ENCODE measurements at regions not wholly inside any gene's neighbourhood (a gene's known extent, or its start where the extent isn't known, plus 50 kb on each side); places are given as distances from the start of the nearest gene placed in this dataset.

DNA sequence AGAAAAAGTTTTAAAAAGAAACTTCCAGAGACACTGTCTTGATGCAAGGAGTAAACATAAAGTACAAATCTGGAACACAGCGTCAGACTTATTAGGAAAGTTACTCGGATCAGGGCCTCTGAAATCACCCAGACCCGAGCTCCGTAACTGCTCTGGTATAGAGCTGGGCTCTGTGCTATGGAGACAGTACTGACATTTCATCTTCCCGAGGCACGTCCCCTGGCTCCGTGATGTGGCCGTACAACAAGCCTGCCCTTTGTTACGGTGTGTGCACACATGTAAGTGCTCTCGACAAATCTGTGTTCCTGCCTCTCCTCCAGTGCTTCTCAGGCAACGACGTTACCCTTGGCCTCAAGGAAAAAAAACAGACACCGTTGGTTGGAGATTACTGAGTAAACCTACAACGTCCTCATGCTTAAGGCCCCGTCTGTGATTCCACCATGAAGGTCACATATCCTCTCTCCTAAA is 107.0 kb upstream of the IRF2BP2 start:
- Mint-ChIP-seq H3K27ac (no peak overlapping the region), H3K9me3 (no peaks in the 10 kb centered on the region), H3K4me1 (no peaks in the 10 kb centered on the region), H3K27me3 (ENCODE audit: low read depth in 2 of 2) (peaks cover 0 to 3% of the 10 kb centered on the region in 2 donors), H3K4me3 (no peak overlapping the region), H3K36me3 (no peaks in the 10 kb centered on the region)
- no peaks in the 10 kb centered on the region for H3K9me3 ChIP-seq (ENCODE audit: control insufficient read depth, insufficient read depth, low read length)
- intact Hi-C loops (cut with micrococcal nuclease) = no loop called here
- no peak overlapping the region for H3K27ac ChIP-seq (ENCODE audit: low read length)
- no peak overlapping the region for H3K4me3 ChIP-seq (ENCODE audit: low read length)
- TF ChIP-seq CTCF (IDR thresholded peaks at IDR 0.05) = no peak
- no peaks in the 10 kb centered on the region for H3K36me3 ChIP-seq (ENCODE audit: control insufficient read depth, insufficient read depth, low read length)
- WGBS (ENCODE audit: insufficient coverage) = 82% methylated on average over 14 of the region's 15 CpGs
- ATAC-seq (no peak), DNase-seq (no peak)
- no peaks in the 10 kb centered on the region for H3K27me3 ChIP-seq (ENCODE audit: control insufficient read depth, insufficient read depth, low read length)
- H3K4me1 ChIP-seq (ENCODE audit: control insufficient read depth, insufficient read depth, low read length) = peaks cover under 1% of the 10 kb centered on the region

DNA sequence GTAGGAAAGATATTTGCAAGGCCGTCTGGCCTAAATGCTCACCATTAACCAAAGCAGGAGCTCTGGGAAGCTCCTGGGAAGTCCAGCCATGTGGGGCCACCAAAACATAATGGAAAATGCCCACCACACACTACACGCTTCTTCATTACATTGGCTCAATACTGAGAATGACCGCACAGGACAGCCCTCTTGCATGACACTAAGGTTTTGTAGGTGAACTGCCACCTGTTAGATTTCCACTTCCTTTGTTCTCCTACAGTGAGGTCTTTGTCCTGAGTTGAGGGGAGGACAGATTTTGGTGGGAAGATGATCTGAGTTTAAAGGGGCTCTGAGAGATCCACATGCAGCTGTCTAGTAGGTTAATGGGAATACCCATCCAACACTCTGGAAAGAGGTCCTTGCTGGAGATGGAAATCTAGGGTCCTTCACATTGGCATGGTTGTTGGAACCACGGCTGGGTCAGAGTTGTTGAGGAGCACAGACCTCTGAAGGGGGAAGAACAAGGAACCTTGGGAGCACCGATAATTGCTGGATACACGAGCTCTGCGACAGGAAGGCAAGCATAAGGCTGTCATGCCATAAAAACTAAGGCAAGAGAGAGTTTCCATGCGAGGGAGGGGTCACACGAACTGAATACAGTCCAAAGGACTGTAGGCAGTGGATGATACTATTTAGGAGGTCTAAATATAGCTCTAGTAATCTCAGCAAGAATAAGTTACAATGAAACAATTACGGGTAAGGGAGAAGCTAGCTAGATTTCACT is 105.5 kb upstream of the IRF2BP2 start:
- H3K27ac Mint-ChIP-seq = no peak overlapping the region
- intact Hi-C loops (cut with micrococcal nuclease) = no loop called here
- H3K4me3 ChIP-seq (ENCODE audit: low read length) = no peak overlapping the region
- H3K27ac ChIP-seq (ENCODE audit: low read length) = no peak overlapping the region
- H3K36me3 ChIP-seq (ENCODE audit: control insufficient read depth, insufficient read depth, low read length) = no peaks in the 10 kb centered on the region
- H3K4me1 ChIP-seq (ENCODE audit: control insufficient read depth, insufficient read depth, low read length) = no peaks in the 10 kb centered on the region
- H3K27me3 ChIP-seq (ENCODE audit: control insufficient read depth, insufficient read depth, low read length) = no peaks in the 10 kb centered on the region
- 92% methylated on average over 10 of the region's 10 CpGs for WGBS (ENCODE audit: insufficient coverage)
- H3K36me3 Mint-ChIP-seq = no peaks in the 10 kb centered on the region
- no peak overlapping the region for H3K4me3 Mint-ChIP-seq
- no peak for TF ChIP-seq CTCF (IDR thresholded peaks at IDR 0.05)
- no peak for ATAC-seq
- DNase-seq = no peak
- no peaks in the 10 kb centered on the region for H3K9me3 Mint-ChIP-seq
- H3K4me1 Mint-ChIP-seq = no peaks in the 10 kb centered on the region
- no peaks in the 10 kb centered on the region for H3K9me3 ChIP-seq (ENCODE audit: control insufficient read depth, insufficient read depth, low read length)
- H3K27me3 Mint-ChIP-seq (ENCODE audit: low read depth in 2 of 2) = peaks cover 0 to 3% of the 10 kb centered on the region in 2 donors

- no peaks in the 10 kb centered on the region for H3K4me1 ChIP-seq (ENCODE audit: control insufficient read depth, insufficient read depth, low read length)
- no peaks in the 10 kb centered on the region for H3K27me3 ChIP-seq (ENCODE audit: control insufficient read depth, insufficient read depth, low read length)
- peaks cover 0 to 3% of the 10 kb centered on the region in 2 donors for H3K27me3 Mint-ChIP-seq (ENCODE audit: low read depth in 2 of 2)
- H3K36me3 ChIP-seq (ENCODE audit: control insufficient read depth, insufficient read depth, low read length) = no peaks in the 10 kb centered on the region
- peaks cover 1 to 3% of the 10 kb centered on the region in 2 donors for H3K9me3 Mint-ChIP-seq
- peaks cover 4 to 6% of the 10 kb centered on the region in 2 donors for H3K4me1 Mint-ChIP-seq
- no peaks in the 10 kb centered on the region for H3K36me3 Mint-ChIP-seq
- H3K4me3 ChIP-seq (ENCODE audit: low read length) = no peak overlapping the region
- no peak overlapping the region for H3K27ac ChIP-seq (ENCODE audit: low read length)
- H3K4me3 Mint-ChIP-seq = no peak overlapping the region
- DNase-seq (no peak), ATAC-seq (no peak)
- H3K27ac Mint-ChIP-seq = no peak overlapping the region
- no peak for TF ChIP-seq CTCF (IDR thresholded peaks at IDR 0.05)
- no peaks in the 10 kb centered on the region for H3K9me3 ChIP-seq (ENCODE audit: control insufficient read depth, insufficient read depth, low read length)
- WGBS (ENCODE audit: insufficient coverage) = 82% methylated on average over 3 of the region's 5 CpGs
- intact Hi-C loops (cut with micrococcal nuclease) = no loop called here
These were observed 103.9 kb upstream of the IRF2BP2 start for GRCh38 chr1:234713859-234714258.

- Mint-ChIP-seq H3K9me3 (peaks cover 3 to 6% of the 10 kb centered on the region in 2 donors), H3K36me3 (no peaks in the 10 kb centered on the region), H3K27me3 (ENCODE audit: low read depth in 2 of 2) (peaks cover 0 to 3% of the 10 kb centered on the region in 2 donors), H3K4me1 (peaks cover 8 to 10% of the 10 kb centered on the region in 2 donors), H3K4me3 (no peak overlapping the region), H3K27ac (no peak overlapping the region)
- Histone ChIP-seq H3K4me1 (ENCODE audit: control insufficient read depth, insufficient read depth, low read length) (no peaks in the 10 kb centered on the region), H3K36me3 (ENCODE audit: control insufficient read depth, insufficient read depth, low read length) (no peaks in the 10 kb centered on the region), H3K4me3 (ENCODE audit: low read length) (no peak overlapping the region), H3K27me3 (ENCODE audit: control insufficient read depth, insufficient read depth, low read length) (no peaks in the 10 kb centered on the region), H3K27ac (ENCODE audit: low read length) (no peak overlapping the region), H3K9me3 (ENCODE audit: control insufficient read depth, insufficient read depth, low read length) (no peaks in the 10 kb centered on the region)
- ATAC-seq (no peak), DNase-seq (no peak)
- no peak for TF ChIP-seq CTCF (IDR thresholded peaks at IDR 0.05)
- WGBS (ENCODE audit: insufficient coverage) = 83% methylated on average over 11 of the region's 11 CpGs
- intact Hi-C loops (cut with micrococcal nuclease) = no loop called here
These were observed 103.5 kb upstream of the IRF2BP2 start for GRCh38 chr1:234713440-234713839.
